Kidney capillary endothelial cell (primary cell): ENCODE measurements at regions not wholly inside any gene's neighbourhood (a gene's known extent, or its start where the extent isn't known, plus 50 kb on each side); places are given as distances from the start of the nearest gene placed in this dataset.

ENCODE experiments used
- DNase-seq: peaks from one replicate; pipeline ENCODE4 v3.0.0-alpha.2; 2018; ENCODE audit warnings: low spot score

- DNase-seq, result no peak
Observed at GRCh38 chr3:84439476-84439875, 519.3 kb upstream of the CADM2 start.

GRCh38 chr3:84440291-84440690 is 518.5 kb upstream of the CADM2 start:
- no peak for DNase-seq

- DNase-seq, result no peak
Observed at GRCh38 chr3:84442533-84442932, 516.3 kb upstream of the CADM2 start.

- DNase-seq, result no peak
Observed at GRCh38 chr3:84444726-84445521, 513.9 kb upstream of the CADM2 start.

- DNase-seq, result no peak
Observed at GRCh38 chr3:84487296-84487695, 471.5 kb upstream of the CADM2 start.

- DNase-seq, result no peak
Observed at GRCh38 chr3:84504761-84505160, 454.0 kb upstream of the CADM2 start.

GRCh38 chr3:84510007-84510406 is 448.8 kb upstream of the CADM2 start:
- DNase-seq, result no peak

- DNase-seq, result no peak
Observed at GRCh38 chr3:84522893-84523292, 435.9 kb upstream of the CADM2 start.

GRCh38 chr3:84536916-84537315 is 421.9 kb upstream of the CADM2 start:
- no peak for DNase-seq

GRCh38 chr3:84538597-84538996 is 420.2 kb upstream of the CADM2 start:
- DNase-seq, result no peak

- no peak for DNase-seq
Observed at GRCh38 chr3:84547207-84547606, 411.6 kb upstream of the CADM2 start.

- peak; percentile 7 for DNase-seq
Observed at GRCh38 chr3:84547971-84548970, 410.5 kb upstream of the CADM2 start.

- DNase-seq, result no peak
Observed at GRCh38 chr3:84555629-84556028, 403.2 kb upstream of the CADM2 start.

GRCh38 chr3:84566256-84566655 is 392.5 kb upstream of the CADM2 start:
- no peak for DNase-seq

- DNase-seq, result no peak
Observed at GRCh38 chr3:84567796-84568195, 391.0 kb upstream of the CADM2 start.

GRCh38 chr3:84573962-84574361 is 384.8 kb upstream of the CADM2 start:
- DNase-seq, result no peak

GRCh38 chr3:84586427-84586826 is 372.4 kb upstream of the CADM2 start:
- DNase-seq, result no peak

- no peak for DNase-seq
Observed at GRCh38 chr3:84600703-84601225, 358.0 kb upstream of the CADM2 start.

- no peak for DNase-seq
Observed at GRCh38 chr3:84601303-84601702, 357.5 kb upstream of the CADM2 start.

GRCh38 chr3:84621823-84622222 is 337.0 kb upstream of the CADM2 start:
- DNase-seq, result no peak

- no peak for DNase-seq
Observed at GRCh38 chr3:84634668-84635067, 324.1 kb upstream of the CADM2 start.

- no peak for DNase-seq
Observed at GRCh38 chr3:84637272-84637671, 321.5 kb upstream of the CADM2 start.

- no peak for DNase-seq
Observed at GRCh38 chr3:84666468-84666867, 292.3 kb upstream of the CADM2 start.
